ENCODE measurements at regions not wholly inside any gene's neighbourhood (a gene's known extent, or its start where the extent isn't known, plus 50 kb on each side); places are given as distances from the start of the nearest gene placed in this dataset.

DNA sequence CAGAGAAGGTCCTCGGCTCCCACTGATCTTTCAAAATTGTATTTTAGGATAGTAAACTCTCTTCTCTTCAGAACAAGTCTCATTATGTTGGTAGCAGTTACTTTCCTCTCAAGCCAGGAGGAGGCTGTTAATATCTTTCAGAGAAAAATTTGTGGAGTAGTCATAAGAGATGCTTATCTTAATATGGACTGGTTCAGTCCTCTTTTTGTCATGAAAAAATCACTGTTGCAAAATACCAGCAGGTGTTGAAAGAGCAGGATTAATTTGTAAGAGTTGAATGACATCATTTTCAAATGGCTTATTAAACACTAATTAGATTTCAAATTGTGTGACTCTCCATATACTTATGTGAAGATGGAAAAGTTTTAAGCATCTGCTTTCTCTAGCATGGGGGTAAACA is 662.5 kb downstream of the POM121L12 start:
- TF ChIP-seq CTCF (IDR thresholded peaks at IDR 0.05) = no peak
- TF ChIP-seq POLR2A (IDR thresholded peaks at IDR 0.05) = no peak

Data from adrenal gland (tissue), 5 donors.